GM12874 (cell line): ENCODE measurements at regions not wholly inside any gene's neighbourhood (a gene's known extent, or its start where the extent isn't known, plus 50 kb on each side); places are given as distances from the start of the nearest gene placed in this dataset.

ENCODE experiments used
- CTCF ChIP-seq: IDR thresholded peaks from 2 replicates; pipeline ENCODE4 v1.5.1; 2011; ENCODE audit warnings: low read depth, mild to moderate bottlenecking, control low read depth, low read length, moderate library complexity; ENCODE audit not compliant: insufficient read depth

GRCh38 chr6:137761072-137761471 is 106.0 kb upstream of the TNFAIP3 start:
- no peak for TF ChIP-seq CTCF

- TF ChIP-seq CTCF, result no peak
Measured at GRCh38 chr6:137761487-137761886, 105.6 kb upstream of the TNFAIP3 start.

- no peak for TF ChIP-seq CTCF
Measured at GRCh38 chr6:137762168-137763090, 104.6 kb upstream of the TNFAIP3 start.

- no peak for TF ChIP-seq CTCF
Measured at GRCh38 chr6:137763436-137763835, 103.6 kb upstream of the TNFAIP3 start.

GRCh38 chr6:137763886-137764285 is 103.2 kb upstream of the TNFAIP3 start:
- no peak for TF ChIP-seq CTCF

GRCh38 chr6:137764464-137764863 is 102.6 kb upstream of the TNFAIP3 start:
- no peak for TF ChIP-seq CTCF

- TF ChIP-seq CTCF, result no peak
Measured at GRCh38 chr6:137765059-137765458, 102.0 kb upstream of the TNFAIP3 start.
